Esophagus (tissue), 2 donors: ENCODE measurements at regions not wholly inside any gene's neighbourhood (a gene's known extent, or its start where the extent isn't known, plus 50 kb on each side); places are given as distances from the start of the nearest gene placed in this dataset.

Experiments used
- H3K27ac ChIP-seq, 2 donors: one replicate each; pipeline ENCODE4 v1.5.1; 2013; ENCODE audit warnings: low read depth in 2 of 2, mild to moderate bottlenecking in 2 of 2, inconsistent platforms in 1 of 2, low read length in 1 of 2, moderate library complexity in 1 of 2
- H3K27me3 ChIP-seq, 2 donors: one replicate each; pipeline ENCODE4 v1.6.1; 2013; ENCODE audit warnings: low read length in 2 of 2, control low read depth in 1 of 2, mild to moderate bottlenecking in 1 of 2; ENCODE audit not compliant: insufficient read depth in 2 of 2, control insufficient read depth in 1 of 2
- H3K36me3 ChIP-seq, 2 donors: one replicate each; pipeline ENCODE4 v1.6.1; 2013; ENCODE audit warnings: low read length in 1 of 2; ENCODE audit not compliant: control insufficient read depth in 2 of 2, insufficient read depth in 2 of 2
- H3K4me1 ChIP-seq, 2 donors: one replicate each; pipeline ENCODE4 v1.6.1; 2013; ENCODE audit warnings: low read length in 1 of 2; ENCODE audit not compliant: control insufficient read depth in 2 of 2, insufficient read depth in 2 of 2
- H3K4me3 ChIP-seq, 2 donors: one replicate each; pipeline ENCODE4 v1.5.1; 2013; ENCODE audit warnings: low read length in 2 of 2, mild to moderate bottlenecking in 2 of 2, low read depth in 1 of 2, moderate library complexity in 1 of 2
- H3K9me3 ChIP-seq, 2 donors: one replicate each; pipeline ENCODE4 v1.6.1; 2013; ENCODE audit warnings: mild to moderate bottlenecking in 2 of 2, low read depth in 1 of 2, low read length in 1 of 2, moderate library complexity in 1 of 2; ENCODE audit not compliant: control insufficient read depth in 2 of 2, insufficient read depth in 1 of 2
- WGBS, 2 donors: extraction: QIAGEN DNeasy Blood & Tissue Kit; methylation state at CpG; one replicate each; pipeline ENCODE4 v1.1.7; 2013; 5-methylcytosine and 5-hydroxymethylcytosine counted together
- donor health status: healthy with polysubstance abuse.
- donor health status: Bipolar disorder and iron deficiency.

GRCh38 chr5:112628214-112628980 is 109.3 kb upstream of the APC start:
- no peak overlapping the region for H3K4me3 ChIP-seq
- WGBS, 2 donors: 49 to 76% methylated on average over 6 of the region's 6 CpGs
- H3K36me3 ChIP-seq: no peaks in the 10 kb centered on the region
- no peak overlapping the region for H3K27ac ChIP-seq
- H3K9me3 ChIP-seq: no peaks in the 10 kb centered on the region
- H3K4me1 ChIP-seq: no peaks in the 10 kb centered on the region
- no peaks in the 10 kb centered on the region for H3K27me3 ChIP-seq

- H3K4me3 ChIP-seq: no peak overlapping the region
- WGBS, 2 donors: 39 to 51% methylated on average over 3 of the region's 3 CpGs
- H3K36me3 ChIP-seq: no peaks in the 10 kb centered on the region
- no peaks in the 10 kb centered on the region for H3K9me3 ChIP-seq
- H3K27ac ChIP-seq: no peak overlapping the region
- peaks cover 0 to 2% of the 10 kb centered on the region in 2 donors for H3K27me3 ChIP-seq
- H3K4me1 ChIP-seq: no peaks in the 10 kb centered on the region
These were observed 107.3 kb upstream of the APC start for GRCh38 chr5:112630246-112631009.

- no peak overlapping the region for H3K27ac ChIP-seq
- 85 to 89% methylated on average over 1 of the region's 1 CpG for WGBS, 2 donors
- H3K4me1 ChIP-seq: peaks cover 0 to 2% of the 10 kb centered on the region in 2 donors
- peaks cover 0 to 2% of the 10 kb centered on the region in 2 donors for H3K27me3 ChIP-seq
- no peaks in the 10 kb centered on the region for H3K9me3 ChIP-seq
- no peak overlapping the region for H3K4me3 ChIP-seq
- H3K36me3 ChIP-seq: no peaks in the 10 kb centered on the region
These were observed 103.5 kb upstream of the APC start for GRCh38 chr5:112634166-112634565.

- Histone ChIP-seq H3K27ac (no peak overlapping the region), H3K4me1 (peaks cover 0 to 2% of the 10 kb centered on the region in 2 donors), H3K4me3 (no peak overlapping the region), H3K27me3 (peaks cover 0 to 2% of the 10 kb centered on the region in 2 donors), H3K9me3 (no peaks in the 10 kb centered on the region), H3K36me3 (no peaks in the 10 kb centered on the region)
- WGBS, 2 donors: 70 to 80% methylated on average over 3 of the region's 3 CpGs
These were observed 102.9 kb upstream of the APC start for GRCh38 chr5:112634796-112635195.

DNA sequence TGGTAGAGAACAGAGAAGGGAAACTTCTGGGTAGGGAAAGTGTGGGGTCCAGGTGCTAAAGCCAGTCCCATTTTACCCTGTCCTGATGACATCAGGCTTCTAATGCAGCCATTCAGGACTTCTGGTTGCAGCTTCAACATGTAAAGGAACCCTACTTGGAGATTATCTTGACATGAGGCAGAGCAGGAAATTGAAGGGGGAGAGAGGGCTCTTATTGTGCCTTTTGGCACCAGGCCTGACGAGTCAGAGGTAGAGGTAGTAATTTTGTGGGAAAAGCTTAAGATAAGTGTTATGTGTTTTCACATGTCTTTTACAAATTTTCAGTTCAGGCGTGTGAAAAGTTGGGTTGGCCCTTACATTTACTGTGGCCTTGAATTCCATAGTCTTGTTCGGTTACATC is 102.4 kb upstream of the APC start:
- WGBS, 2 donors: 53 to 63% methylated on average over 3 of the region's 3 CpGs
- Histone ChIP-seq H3K4me1 (peaks cover 0 to 2% of the 10 kb centered on the region in 2 donors), H3K36me3 (no peaks in the 10 kb centered on the region), H3K27ac (no peak overlapping the region), H3K9me3 (no peaks in the 10 kb centered on the region), H3K27me3 (peaks cover 0 to 2% of the 10 kb centered on the region in 2 donors), H3K4me3 (no peak overlapping the region)

GRCh38 chr5:112635771-112636731 is 101.6 kb upstream of the APC start:
- Histone ChIP-seq H3K9me3 (no peaks in the 10 kb centered on the region), H3K4me3 (no peak overlapping the region), H3K36me3 (no peaks in the 10 kb centered on the region), H3K4me1 (peaks cover 0 to 2% of the 10 kb centered on the region in 2 donors), H3K27ac (no peak overlapping the region), H3K27me3 (peaks cover 0 to 2% of the 10 kb centered on the region in 2 donors)
- WGBS, 2 donors: 57 to 73% methylated on average over 1 of the region's 1 CpG

DNA sequence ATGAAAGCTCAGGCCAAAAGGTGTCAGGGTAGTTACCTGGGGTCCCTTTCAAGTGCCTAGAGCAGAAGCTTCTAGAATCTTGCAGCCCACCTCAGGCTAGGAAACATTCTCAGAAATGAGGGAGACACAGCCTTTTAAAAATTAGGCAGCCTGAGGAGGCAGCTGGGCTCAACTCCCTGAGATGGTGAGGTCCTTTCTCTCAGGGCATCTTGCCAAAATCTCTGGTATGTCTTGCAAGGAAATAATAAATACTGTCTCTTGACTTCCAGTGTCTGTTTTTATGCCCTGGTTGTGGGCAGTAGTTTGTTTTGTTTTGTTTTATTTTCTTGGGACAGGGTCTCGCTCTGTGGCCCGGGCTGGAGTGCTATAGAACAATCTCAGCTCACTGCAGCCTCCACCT is 100.9 kb upstream of the APC start:
- peaks cover 0 to 2% of the 10 kb centered on the region in 2 donors for H3K4me1 ChIP-seq
- WGBS, 2 donors: 92 to 96% methylated on average over 2 of the region's 2 CpGs
- peaks cover 0 to 2% of the 10 kb centered on the region in 2 donors for H3K27me3 ChIP-seq
- no peak overlapping the region for H3K27ac ChIP-seq
- H3K36me3 ChIP-seq: no peaks in the 10 kb centered on the region
- H3K9me3 ChIP-seq: no peaks in the 10 kb centered on the region
- H3K4me3 ChIP-seq: no peak overlapping the region

GRCh38 chr5:112637343-112637742 is 100.3 kb upstream of the APC start:
- no peaks in the 10 kb centered on the region for H3K9me3 ChIP-seq
- peaks cover 0 to 2% of the 10 kb centered on the region in 2 donors for H3K27me3 ChIP-seq
- H3K27ac ChIP-seq: no peak overlapping the region
- H3K4me3 ChIP-seq: no peak overlapping the region
- no peaks in the 10 kb centered on the region for H3K36me3 ChIP-seq
- peaks cover 0 to 2% of the 10 kb centered on the region in 2 donors for H3K4me1 ChIP-seq

DNA sequence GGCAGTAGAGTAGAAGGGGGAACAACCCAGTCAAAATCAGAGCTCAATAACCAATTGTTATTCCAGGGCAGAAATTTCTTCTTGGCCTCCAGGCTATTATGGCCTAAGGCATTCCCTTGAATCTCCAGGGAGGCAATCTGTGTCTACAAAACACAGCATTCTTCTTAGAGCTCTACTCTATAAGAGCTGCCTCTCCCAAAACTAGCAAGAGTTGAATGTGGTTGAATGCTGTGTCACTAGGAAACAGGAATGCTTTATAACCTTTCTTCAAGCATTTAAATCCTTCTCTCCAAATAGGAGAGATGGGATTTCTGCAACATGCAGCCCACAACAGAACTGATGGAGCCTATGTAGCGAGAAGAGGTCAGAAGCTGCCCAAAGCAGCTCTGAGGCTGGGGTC is 97.1 kb upstream of the APC start:
- Histone ChIP-seq H3K27me3 (no peaks in the 10 kb centered on the region), H3K9me3 (no peaks in the 10 kb centered on the region), H3K27ac (no peak overlapping the region), H3K4me3 (no peak overlapping the region), H3K36me3 (no peaks in the 10 kb centered on the region), H3K4me1 (peaks cover 0 to 2% of the 10 kb centered on the region in 2 donors)
- 84 to 89% methylated on average over 1 of the region's 1 CpG for WGBS, 2 donors
